Fibroblast of skin of back (primary cell): ENCODE measurements at regions not wholly inside any gene's neighbourhood (a gene's known extent, or its start where the extent isn't known, plus 50 kb on each side); places are given as distances from the start of the nearest gene placed in this dataset.

Experiments used
- DNase-seq: peaks from one replicate; pipeline ENCODE4 v3.0.0-alpha.2; 2013

DNA sequence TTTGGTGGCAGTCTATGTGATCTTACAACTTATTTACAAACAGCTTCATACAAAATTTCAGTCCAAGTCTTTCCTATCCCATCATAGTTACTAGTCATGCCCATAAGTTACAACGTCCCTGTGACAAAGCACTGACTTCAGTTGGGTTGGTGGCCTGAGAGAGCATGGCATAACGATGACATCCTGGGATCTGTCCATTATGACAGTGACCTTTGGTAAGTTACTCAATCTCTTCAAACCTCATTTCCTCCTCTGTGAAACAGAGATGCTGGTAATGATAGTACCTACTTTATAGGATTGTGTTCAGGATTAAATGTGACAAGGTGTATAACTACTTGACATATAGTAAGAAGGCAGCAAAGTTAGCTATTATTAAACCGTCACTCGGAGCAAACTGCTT, 55.4 kb upstream of the ATP5MC3 start:
- no peak for DNase-seq

DNA sequence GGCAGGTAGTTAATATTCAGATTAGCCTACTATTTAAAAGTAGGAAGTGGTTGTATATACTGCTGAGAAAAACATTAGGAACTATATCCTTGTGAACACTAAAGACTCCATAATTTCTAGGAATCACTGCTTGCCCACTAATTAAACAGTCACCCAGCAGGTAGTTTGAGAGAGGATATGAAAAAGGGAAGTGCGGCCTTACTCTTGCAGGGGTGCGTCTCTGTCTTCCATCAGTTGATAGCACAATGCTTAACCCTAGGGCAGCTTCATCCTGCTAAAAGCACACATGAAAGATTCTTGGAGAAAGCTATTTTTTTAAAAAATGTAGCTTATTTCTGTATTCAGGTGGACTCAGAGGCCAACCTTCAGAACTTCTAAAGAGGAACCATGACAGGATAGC, 53.1 kb upstream of the ATP5MC3 start:
- no peak for DNase-seq

DNA sequence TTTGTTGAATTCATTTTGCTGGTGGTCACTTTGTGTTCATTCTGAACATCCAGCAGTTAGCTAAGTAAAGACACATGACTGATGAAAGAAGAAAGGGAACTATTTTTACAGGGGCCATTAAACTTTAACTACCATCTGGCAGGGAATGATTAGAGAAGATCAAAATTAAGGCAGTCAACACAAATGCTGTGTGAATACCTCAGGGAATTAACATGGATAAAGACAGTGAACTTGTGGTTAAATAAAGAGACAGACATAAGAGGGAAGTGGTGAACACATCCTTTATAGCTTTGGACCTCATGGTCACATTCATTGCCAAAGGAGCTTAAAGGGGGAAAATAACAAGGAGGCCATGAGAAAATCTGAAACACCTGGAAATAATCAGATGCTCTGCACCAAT, 52.6 kb upstream of the ATP5MC3 start:
- DNase-seq, result no peak

DNA sequence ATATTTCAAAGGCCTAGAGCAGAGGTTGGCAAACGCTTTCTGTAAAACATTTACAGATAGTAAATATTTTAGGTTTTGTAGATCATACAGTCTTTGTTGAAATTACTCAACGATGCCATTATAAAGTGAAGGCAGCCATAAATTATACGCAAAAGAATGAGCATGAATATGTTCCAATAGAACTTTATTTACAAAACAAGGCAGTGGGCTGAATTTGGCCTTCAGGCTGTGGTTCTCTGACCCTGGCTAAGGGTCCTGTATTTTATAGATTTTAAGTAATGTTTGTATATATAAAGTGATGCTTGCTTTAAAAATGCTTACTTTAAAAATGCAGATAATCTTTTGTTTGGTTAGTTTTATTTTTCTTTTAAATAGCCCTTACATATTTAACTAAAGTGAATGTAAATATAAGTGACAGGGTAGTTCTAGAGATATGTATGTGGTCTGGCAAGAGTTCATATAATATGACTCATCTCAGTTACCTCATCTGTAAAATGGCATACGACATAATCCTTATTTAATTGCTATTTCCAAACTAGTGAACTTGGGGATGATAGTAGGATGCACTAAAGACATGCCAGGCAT, 51.7 kb upstream of the ATP5MC3 start:
- peak; percentile 66 for DNase-seq
